ENCODE measurements at regions not wholly inside any gene's neighbourhood (a gene's known extent, or its start where the extent isn't known, plus 50 kb on each side); places are given as distances from the start of the nearest gene placed in this dataset.
A peak's percentile ranks its signal among the peaks of the same experiment; 100 is the strongest.
"Not testable (repeated sequence)": the region's sequence is repeated elsewhere in the genome, so short reads cannot be mapped to it uniquely, and the experiment has no call there.

- ATAC-seq (no peak), DNase-seq (no peak)
- peaks cover 69% of the 10 kb centered on the region for H3K27me3 Mint-ChIP-seq
- H3K4me1 Mint-ChIP-seq, result peaks cover 40% of the 10 kb centered on the region
- no peaks in the 10 kb centered on the region for H3K9me3 Mint-ChIP-seq
- no peak overlapping the region for H3K4me3 Mint-ChIP-seq
- peak overlapping the region in 1 of 2 donors; percentile 34 for H3K27ac Mint-ChIP-seq
These were observed 169.3 kb upstream of the CACNA1E start for GRCh38 chr1:181314010-181314409.

GRCh38 chr1:181314959-181315358 is 168.4 kb upstream of the CACNA1E start:
- no peak overlapping the region for H3K4me3 Mint-ChIP-seq
- H3K27ac Mint-ChIP-seq, result no peak overlapping the region
- H3K9me3 Mint-ChIP-seq, result no peaks in the 10 kb centered on the region
- peaks cover 78% of the 10 kb centered on the region for H3K27me3 Mint-ChIP-seq
- ATAC-seq, result no peak
- DNase-seq, result no peak
- H3K4me1 Mint-ChIP-seq, result peaks cover 41% of the 10 kb centered on the region

DNA sequence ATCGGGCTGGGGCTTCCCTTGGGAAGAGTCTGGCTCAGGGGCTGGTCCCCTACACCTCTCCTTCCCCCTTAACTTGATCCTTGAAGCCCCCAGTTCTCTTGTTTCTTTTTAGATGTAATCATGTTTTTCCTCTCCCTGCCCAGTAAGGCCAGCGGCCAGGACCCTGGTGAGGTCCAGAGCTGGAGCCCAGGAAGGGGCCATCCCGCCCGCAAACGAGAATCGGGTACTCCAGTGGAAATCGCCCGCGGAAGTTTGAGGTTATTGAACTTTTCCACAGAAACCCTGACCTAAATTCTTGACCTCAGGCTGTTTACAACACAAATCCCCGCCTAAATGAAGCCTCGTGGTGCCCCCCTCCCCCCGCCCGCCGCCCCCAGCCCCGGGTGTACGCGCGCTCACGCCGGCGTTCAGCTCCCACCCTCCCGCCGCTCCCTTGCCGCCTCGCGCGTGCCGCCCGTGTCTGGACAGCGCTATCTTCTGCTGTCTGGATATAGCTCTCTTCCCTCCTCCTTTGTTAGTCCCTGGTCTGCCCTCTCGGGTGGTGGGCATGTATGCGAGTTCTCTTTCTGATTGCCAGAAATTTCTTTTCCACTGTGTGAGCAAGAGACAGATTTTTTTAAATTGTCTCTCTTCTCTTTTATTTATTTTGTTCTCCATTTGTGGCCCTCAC is 165.9 kb upstream of the CACNA1E start:
- Mint-ChIP-seq H3K4me3 (peak overlapping the region; percentile 59 to 81), H3K9me3 (no peaks in the 10 kb centered on the region), H3K27me3 (peaks cover 89% of the 10 kb centered on the region), H3K27ac (peak overlapping the region in 1 of 2 donors; percentile 79), H3K4me1 (peaks cover 41% of the 10 kb centered on the region)
- no peak for DNase-seq
- ATAC-seq, result no peak

GRCh38 chr1:181318022-181318857 is 165.1 kb upstream of the CACNA1E start:
- H3K27me3 Mint-ChIP-seq, result peaks cover 80% of the 10 kb centered on the region
- peak overlapping the region; percentile 70 to 81 for H3K4me3 Mint-ChIP-seq
- no peak overlapping the region for H3K27ac Mint-ChIP-seq
- DNase-seq (peak in 1 of 2 donors; percentile 20), ATAC-seq (peak; percentile 67)
- H3K9me3 Mint-ChIP-seq, result no peaks in the 10 kb centered on the region
- H3K4me1 Mint-ChIP-seq, result peaks cover 41% of the 10 kb centered on the region

DNA sequence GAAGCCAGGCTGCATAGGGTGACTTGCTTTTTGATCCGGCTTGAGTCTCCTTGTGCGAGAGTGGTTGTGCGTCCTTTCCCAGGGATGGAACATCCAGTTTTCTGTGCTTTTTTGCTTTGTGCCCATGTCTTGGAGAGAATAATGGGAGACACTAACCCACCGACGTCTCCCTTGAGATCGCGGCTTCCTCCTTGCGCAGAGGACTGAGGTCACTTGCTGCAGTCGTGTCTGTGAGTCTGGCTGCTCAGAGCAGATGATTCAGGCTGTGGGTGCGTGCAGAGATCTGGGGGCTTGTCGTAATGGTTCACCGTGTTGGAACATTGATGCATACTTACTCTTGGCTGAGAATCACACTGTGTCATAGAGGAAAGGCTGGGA is 164.5 kb upstream of the CACNA1E start:
- peaks cover 41% of the 10 kb centered on the region for H3K4me1 Mint-ChIP-seq
- peak; percentile 39 for ATAC-seq
- no peak overlapping the region for H3K27ac Mint-ChIP-seq
- H3K27me3 Mint-ChIP-seq, result peaks cover 79% of the 10 kb centered on the region
- no peaks in the 10 kb centered on the region for H3K9me3 Mint-ChIP-seq
- H3K4me3 Mint-ChIP-seq, result peak overlapping the region; percentile 70 to 81
- peak in 1 of 2 donors; percentile 13 for DNase-seq

GRCh38 chr1:181319907-181320306 is 163.4 kb upstream of the CACNA1E start:
- no peak overlapping the region for H3K27ac Mint-ChIP-seq
- no peaks in the 10 kb centered on the region for H3K9me3 Mint-ChIP-seq
- no peak for ATAC-seq
- DNase-seq, result no peak
- peaks cover 39% of the 10 kb centered on the region for H3K4me1 Mint-ChIP-seq
- peaks cover 69% of the 10 kb centered on the region for H3K27me3 Mint-ChIP-seq
- H3K4me3 Mint-ChIP-seq, result no peak overlapping the region

GRCh38 chr1:181324797-181325616 is 158.3 kb upstream of the CACNA1E start:
- Mint-ChIP-seq H3K27me3 (peaks cover 18% of the 10 kb centered on the region), H3K9me3 (no peaks in the 10 kb centered on the region), H3K4me3 (peak overlapping the region in 1 of 2 donors; percentile 32), H3K27ac (no peak overlapping the region), H3K4me1 (peaks cover 18% of the 10 kb centered on the region)
- DNase-seq (peak; percentile 56 to 57), ATAC-seq (peak; percentile 97)

DNA sequence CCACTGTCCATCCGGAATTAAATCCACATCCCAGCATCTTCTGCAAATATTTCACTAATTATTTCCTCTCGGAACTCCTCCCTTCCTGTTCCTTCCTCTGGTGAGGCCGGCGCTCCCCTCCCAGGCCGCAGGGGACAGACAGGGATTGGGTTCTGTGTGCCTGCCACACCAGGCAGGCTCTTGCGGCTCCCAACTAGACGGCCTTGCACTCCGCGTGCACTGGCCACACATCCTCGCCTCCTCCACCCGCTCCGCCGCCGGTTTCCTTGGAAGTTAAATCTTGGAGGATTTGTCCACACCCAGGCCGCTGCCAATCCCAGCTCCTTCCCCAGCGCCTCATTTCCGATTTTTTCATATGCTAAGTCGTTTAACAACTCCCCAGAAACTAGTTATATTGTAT is 157.6 kb upstream of the CACNA1E start:
- peaks cover 10% of the 10 kb centered on the region for H3K27me3 Mint-ChIP-seq
- peak overlapping the region in 1 of 2 donors; percentile 53 for H3K4me3 Mint-ChIP-seq
- H3K9me3 Mint-ChIP-seq, DNase-seq, ATAC-seq, H3K27ac Mint-ChIP-seq: not testable (repeated sequence)
- peaks cover 18% of the 10 kb centered on the region for H3K4me1 Mint-ChIP-seq

DNA sequence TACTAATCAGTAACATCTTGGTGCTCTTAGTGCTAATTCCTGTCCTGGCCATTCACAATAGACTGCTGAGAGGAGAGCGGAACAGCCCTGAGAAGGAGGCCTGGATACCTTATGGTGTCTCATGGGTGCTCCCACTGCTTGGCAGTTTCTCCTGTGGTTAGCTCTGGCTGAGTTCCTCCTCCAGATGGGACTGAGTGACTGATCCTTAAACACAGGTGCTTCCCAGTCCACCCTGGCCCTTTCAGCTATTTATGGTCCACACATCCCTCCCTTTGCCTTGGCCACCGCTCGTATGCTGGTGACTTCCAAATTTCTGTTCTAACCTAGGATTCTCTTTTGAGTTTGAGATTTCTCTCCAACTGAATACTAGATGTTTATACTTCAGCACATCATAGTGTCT is 157.0 kb upstream of the CACNA1E start:
- H3K27ac Mint-ChIP-seq, result no peak overlapping the region

DNA sequence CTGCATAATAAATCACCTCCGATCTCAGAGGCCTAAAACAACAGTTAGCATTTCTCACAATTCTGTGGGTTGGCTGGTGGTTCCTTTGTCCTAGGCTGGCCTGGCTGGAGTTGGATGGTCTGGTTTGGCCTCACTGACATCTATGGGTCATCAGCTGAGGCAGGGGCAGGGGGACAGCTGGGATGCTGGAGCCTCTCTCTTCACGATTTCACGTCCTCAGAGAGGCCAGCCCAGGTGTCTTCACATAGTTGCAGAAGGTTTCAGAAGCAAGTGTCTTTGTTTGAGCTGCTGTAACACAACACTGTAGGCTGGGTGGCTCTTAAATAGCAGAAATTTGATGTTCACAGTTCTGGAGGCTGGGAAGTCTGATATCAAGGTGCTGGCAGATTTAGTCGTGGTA is 155.5 kb upstream of the CACNA1E start:
- no peak for DNase-seq
- H3K27ac Mint-ChIP-seq, result no peak overlapping the region

More for the DNA sequence above, 157.0 kb upstream of the CACNA1E start:
- Mint-ChIP-seq H3K4me1 (peaks cover 18% of the 10 kb centered on the region), H3K4me3 (no peak overlapping the region), H3K9me3 (no peaks in the 10 kb centered on the region), H3K27me3 (peaks cover 4% of the 10 kb centered on the region)
- DNase-seq (no peak), ATAC-seq (no peak)

GRCh38 chr1:181334724-181335123 is 148.6 kb upstream of the CACNA1E start:
- ATAC-seq, result no peak
- peaks cover 0 to 4% of the 10 kb centered on the region in 2 donors for H3K9me3 Mint-ChIP-seq
- DNase-seq, result no peak
- no peak overlapping the region for H3K4me3 Mint-ChIP-seq
- no peaks in the 10 kb centered on the region for H3K4me1 Mint-ChIP-seq
- no peaks in the 10 kb centered on the region for H3K27me3 Mint-ChIP-seq
- H3K27ac Mint-ChIP-seq, result no peak overlapping the region

More for the DNA sequence above, 155.5 kb upstream of the CACNA1E start:
- Mint-ChIP-seq H3K4me1 (peaks cover 18% of the 10 kb centered on the region), H3K4me3 (no peak overlapping the region), H3K27me3 (no peaks in the 10 kb centered on the region), H3K9me3 (no peaks in the 10 kb centered on the region)
- no peak for ATAC-seq

- no peaks in the 10 kb centered on the region for H3K4me1 Mint-ChIP-seq
- H3K9me3 Mint-ChIP-seq, result peaks cover 0 to 4% of the 10 kb centered on the region in 2 donors
- no peaks in the 10 kb centered on the region for H3K27me3 Mint-ChIP-seq
- ATAC-seq (no peak), DNase-seq (no peak)
- no peak overlapping the region for H3K27ac Mint-ChIP-seq
- no peak overlapping the region for H3K4me3 Mint-ChIP-seq
These were observed 147.7 kb upstream of the CACNA1E start for GRCh38 chr1:181335631-181336030.

DNA sequence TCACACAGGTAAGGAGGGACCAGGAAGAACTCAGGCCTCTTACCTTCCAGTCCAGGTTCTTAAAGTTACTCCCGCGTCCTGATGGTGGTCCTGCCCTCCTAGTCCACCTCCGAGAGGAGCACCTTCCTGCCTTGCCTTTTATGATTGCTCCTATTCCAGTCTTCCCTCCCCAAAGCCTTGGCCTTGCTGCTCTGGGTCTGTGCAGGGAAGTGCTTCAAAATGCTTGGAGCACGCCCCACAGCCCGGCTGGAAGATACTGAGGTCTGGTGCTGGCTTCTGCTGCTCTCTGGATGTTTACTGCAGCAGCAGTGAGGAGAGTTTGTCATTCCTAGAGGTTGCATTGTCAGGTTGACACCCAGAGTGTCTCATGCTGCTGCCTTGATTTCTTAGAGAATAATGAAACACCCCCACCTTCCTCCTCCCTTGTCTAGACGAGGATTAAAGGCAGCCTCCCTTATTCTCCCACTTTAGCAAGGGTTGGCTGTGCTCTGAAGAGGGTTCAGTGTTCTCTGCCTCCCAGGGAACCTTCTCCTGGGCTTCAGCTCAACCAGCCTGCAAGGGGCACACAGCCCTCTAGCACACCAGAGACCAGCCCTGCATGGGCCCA is 142.2 kb upstream of the CACNA1E start:
- Mint-ChIP-seq H3K27me3 (no peaks in the 10 kb centered on the region), H3K9me3 (peaks cover 0 to 4% of the 10 kb centered on the region in 2 donors), H3K4me1 (peaks cover 18% of the 10 kb centered on the region), H3K4me3 (no peak overlapping the region), H3K27ac (no peak overlapping the region)
- DNase-seq (no peak), ATAC-seq (no peak)

DNA sequence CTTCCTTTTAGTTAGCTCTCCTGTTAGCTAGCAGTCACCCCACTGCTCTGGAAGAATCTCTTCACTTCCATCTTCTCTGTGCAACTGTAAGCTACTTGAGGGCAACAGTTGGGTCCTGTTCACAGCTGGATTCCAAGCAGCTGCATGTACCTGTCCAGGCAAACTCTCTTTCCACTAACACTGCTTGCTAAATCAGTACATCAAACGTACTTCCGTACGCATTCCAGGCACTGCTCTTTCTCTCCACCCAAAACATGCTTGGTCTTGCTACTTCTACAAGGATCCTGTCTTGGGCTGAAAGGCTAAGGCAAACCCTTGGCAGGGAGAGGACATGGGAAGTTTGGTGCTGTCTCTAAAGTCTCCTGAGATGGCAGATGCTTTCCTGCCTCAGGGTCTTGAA is 139.2 kb upstream of the CACNA1E start:
- H3K27ac Mint-ChIP-seq, result peak overlapping the region in 1 of 2 donors; percentile 65
- peaks cover 18% of the 10 kb centered on the region for H3K4me1 Mint-ChIP-seq
- H3K4me3 Mint-ChIP-seq, result no peak overlapping the region
- DNase-seq (no peak), ATAC-seq (no peak)
- no peaks in the 10 kb centered on the region for H3K27me3 Mint-ChIP-seq
- H3K9me3 Mint-ChIP-seq, result no peaks in the 10 kb centered on the region

GRCh38 chr1:181345146-181345545 is 138.2 kb upstream of the CACNA1E start:
- Mint-ChIP-seq H3K27me3 (no peaks in the 10 kb centered on the region), H3K4me3 (no peak overlapping the region), H3K4me1 (peaks cover 18% of the 10 kb centered on the region), H3K27ac (no peak overlapping the region), H3K9me3 (no peaks in the 10 kb centered on the region)
- ATAC-seq (no peak), DNase-seq (no peak)
